SK-N-SH (cell line): ENCODE measurements at regions not wholly inside any gene's neighbourhood (a gene's known extent, or its start where the extent isn't known, plus 50 kb on each side); places are given as distances from the start of the nearest gene placed in this dataset.

Experiments used
- CTCF ChIA-PET: fragments of 300-600, 350-600 bp; formaldehyde crosslinking; extraction: SDS; loops from one replicate; lab custom pipeline; 2021; lab: Yijun Ruan, JAX
- POLR2A ChIA-PET: fragments of 350-600 bp; sonication (Branson Sonifier 250); formaldehyde crosslinking; extraction: SDS; loops from one replicate; lab custom pipeline; 2020; ENCODE audit warnings: antibody characterized with exemption, inconsistent platforms; lab: Yijun Ruan, JAX
- DNase-seq: peaks from one replicate; pipeline ENCODE4 v3.0.0; 2012
- H2AFZ ChIP-seq: fragments of 200-600 bp; sonication (generic); 2 replicates; pipeline ENCODE4 v1.8.1; 2016; ENCODE audit warnings: antibody characterized with exemption, mild to moderate bottlenecking, low read depth
- H3F3A ChIP-seq: fragments of 200-600 bp; sonication (generic); replicated peaks from 2 replicates; pipeline ENCODE3; 2016; ENCODE audit warnings: antibody characterized with exemption, mild to moderate bottlenecking; ENCODE audit not compliant: insufficient read depth
- H3K27ac ChIP-seq, 2 experiments: fragments of 200-500 bp in 1 of 2; fragments of 200-600 bp in 1 of 2; sonication (Bioruptor generic) in 1 of 2; sonication (generic), shearing (Covaris generic) in 1 of 2; 2 replicates each; pipeline versions ENCODE4 v1.5.1 to v1.6.1; 2014 to 2016; ENCODE audit warnings: low read depth in 2 of 2, inconsistent platforms in 1 of 2, low read length in 1 of 2, mild to moderate bottlenecking in 1 of 2, mixed read lengths in 1 of 2
- H3K27me3 ChIP-seq: fragments of 200-600 bp; sonication (generic), shearing (Covaris generic); 2 replicates; pipeline ENCODE4 v1.6.1; 2016; ENCODE audit warnings: mixed run types; ENCODE audit not compliant: insufficient read depth
- H3K36me3 ChIP-seq, 2 experiments: fragments of 200-500 bp in 1 of 2; fragments of 200-600 bp in 1 of 2; sonication (Bioruptor generic) in 1 of 2; sonication (generic) in 1 of 2; replicated peaks in 1 of 2; 2 replicates each; pipeline versions ENCODE3 to v1.5.1; 2014 to 2016; ENCODE audit warnings: low read length in 1 of 2, mild to moderate bottlenecking in 1 of 2; ENCODE audit not compliant: insufficient read depth in 2 of 2, control insufficient read depth in 1 of 2
- H3K4me1 ChIP-seq, 2 experiments: fragments of 200-500 bp in 1 of 2; fragments of 200-600 bp in 1 of 2; sonication (Bioruptor generic) in 1 of 2; sonication (generic), shearing (Covaris generic) in 1 of 2; 2 replicates each; pipeline versions ENCODE4 v1.5.1 to v1.6.1; 2014 to 2016; ENCODE audit warnings: low read depth in 1 of 2, low read length in 1 of 2, mixed run types in 1 of 2; ENCODE audit not compliant: insufficient read depth in 2 of 2, control insufficient read depth in 1 of 2
- H3K4me2 ChIP-seq: fragments of 200-600 bp; sonication (generic), shearing (Covaris generic); 2 replicates; pipeline ENCODE4 v1.6.1; 2017; ENCODE audit warnings: mixed run types
- H3K4me3 ChIP-seq, 2 experiments: fragments of 200-500 bp in 1 of 2; fragments of 200-600 bp in 1 of 2; sonication (Bioruptor generic) in 1 of 2; sonication (generic), shearing (Covaris generic) in 1 of 2; 2 replicates each; pipeline versions ENCODE4 v1.5.1 to v1.8.1; 2014 to 2016; ENCODE audit warnings: low read depth in 2 of 2, inconsistent platforms in 1 of 2, low read length in 1 of 2, mild to moderate bottlenecking in 1 of 2, mixed read lengths in 1 of 2, moderate library complexity in 1 of 2
- H3K79me2 ChIP-seq: fragments of 200-600 bp; sonication (generic); 2 replicates; pipeline ENCODE4 v1.8.1; 2017; ENCODE audit warnings: mild to moderate bottlenecking; ENCODE audit not compliant: insufficient read depth
- H3K9ac ChIP-seq: fragments of 200-600 bp; sonication (generic); 2 replicates; pipeline ENCODE4 v1.6.1; 2017; ENCODE audit warnings: mixed run types
- H3K9me2 ChIP-seq: fragments of 200-600 bp; sonication (generic); 2 replicates; pipeline ENCODE4 v1.6.1; 2017; ENCODE audit warnings: mixed run types
- H3K9me3 ChIP-seq: fragments of 200-600 bp; sonication (generic); 2 replicates; pipeline ENCODE4 v1.6.1; 2017; ENCODE audit warnings: mixed run types, mild to moderate bottlenecking, moderate library complexity
- H4K20me1 ChIP-seq: fragments of 200-600 bp; sonication (generic); 2 replicates; pipeline ENCODE4 v1.6.1; 2017; ENCODE audit warnings: mild to moderate bottlenecking, mixed run types; ENCODE audit not compliant: insufficient read depth
- FOSL2 ChIP-seq: IDR thresholded peaks from 2 replicates; pipeline ENCODE4 v1.4.0; 2012; ENCODE audit warnings: low read depth, mild to moderate bottlenecking, moderate library complexity, borderline replicate concordance
- FOXJ3 ChIP-seq: sonication (generic); formaldehyde crosslinking; IDR thresholded peaks from 2 replicates; pipeline ENCODE4 v1.5.1; 2020; ENCODE audit warnings: mild to moderate bottlenecking, missing genetic modification reagents
- FOXM1 ChIP-seq: IDR thresholded peaks from 2 replicates; pipeline ENCODE4 v1.4.0; 2012; ENCODE audit warnings: low read depth, mild to moderate bottlenecking
- MXI1 ChIP-seq: IDR thresholded peaks from 2 replicates; pipeline ENCODE4 v1.6.1; 2012; ENCODE audit warnings: mild to moderate bottlenecking, low read depth, low read length, improper control_type of control experiment
- NFIC ChIP-seq: IDR thresholded peaks from 2 replicates; pipeline ENCODE4 v1.4.0; 2012; ENCODE audit warnings: borderline replicate concordance
- NRF1 ChIP-seq: IDR thresholded peaks from 2 replicates; pipeline ENCODE4 v1.6.1; 2012; ENCODE audit warnings: low read depth, mild to moderate bottlenecking, low read length
- RCOR1 ChIP-seq: fragments of 150-350 bp; IDR thresholded peaks from 2 replicates; pipeline ENCODE4 v1.6.1; 2017; ENCODE audit warnings: antibody characterized with exemption, low read length
- SIN3A ChIP-seq: IDR thresholded peaks from 2 replicates; pipeline ENCODE4 v1.6.1; 2012; ENCODE audit warnings: low read depth, mild to moderate bottlenecking, low read length, moderate library complexity, borderline replicate concordance
- TEAD4 ChIP-seq: IDR thresholded peaks from 2 replicates; pipeline ENCODE4 v1.4.0; 2012; ENCODE audit warnings: mild to moderate bottlenecking, borderline replicate concordance; ENCODE audit not compliant: insufficient read depth
- YY1 ChIP-seq: IDR thresholded peaks from 2 replicates; pipeline ENCODE4 v1.4.0; 2012; ENCODE audit warnings: low read depth, mild to moderate bottlenecking
- WGBS: methylation state at CpG from one replicate; pipeline ENCODE4 v1.1.6; 2017; ENCODE audit warnings: low lambda C conversion rate; 5-methylcytosine and 5-hydroxymethylcytosine counted together
- TF ChIP-seq, protein P1 (sequence below): fragments of 150-350 bp; IDR thresholded peaks from 2 replicates; pipeline ENCODE4 v1.6.1; 2016; ENCODE audit warnings: mild to moderate bottlenecking, low read depth, low read length
- TF ChIP-seq, protein P2 (sequence below): fragments of 200-600 bp; sonication (generic); IDR thresholded peaks from 2 replicates; pipeline ENCODE4 v1.6.1; 2017; ENCODE audit warnings: antibody characterized with exemption, mild to moderate bottlenecking, moderate library complexity
- TF ChIP-seq, protein P3 (sequence below): IDR thresholded peaks from 2 replicates; pipeline ENCODE4 v1.4.0; 2012; ENCODE audit warnings: low read depth, borderline replicate concordance

DNA sequence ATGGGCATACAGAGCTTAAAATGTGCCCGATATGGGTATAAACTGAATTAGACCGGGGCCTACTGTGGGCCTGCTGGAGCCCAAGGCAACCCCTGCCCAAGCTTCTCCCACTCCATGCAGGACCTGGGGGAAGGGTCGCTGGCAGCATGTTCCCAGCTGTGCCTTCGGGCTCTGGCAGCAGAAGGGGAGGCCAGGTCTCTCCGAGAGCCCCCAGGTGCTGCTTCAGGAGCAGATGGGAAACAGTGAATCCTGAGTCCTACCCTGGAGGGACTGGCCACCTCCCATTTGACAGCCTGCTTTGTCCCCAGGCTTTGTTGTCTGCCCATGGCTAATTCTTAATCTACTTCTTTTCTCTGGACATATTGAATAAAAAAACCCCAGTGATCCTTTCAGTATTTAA, 315.6 kb upstream of the B3GAT1 start:
- Histone ChIP-seq H3K27me3 (no peaks in the 10 kb centered on the region), H3K79me2 (no peaks in the 10 kb centered on the region), H4K20me1 (no peaks in the 10 kb centered on the region), H2AFZ (no peak overlapping the region), H3K9me2 (no peaks in the 10 kb centered on the region), H3K9ac (no peak overlapping the region), H3K27ac (no peak overlapping the region), H3K4me2 (no peak overlapping the region), H3F3A (no peaks in the 10 kb centered on the region), H3K4me1 (peaks cover 0 to 10% of the 10 kb centered on the region in 2 experiments; a peak in 1 of 4 replicates), H3K36me3 (no peaks in the 10 kb centered on the region), H3K9me3 (no peaks in the 10 kb centered on the region), H3K4me3 (no peak overlapping the region)
- ChIA-PET POLR2A (no interaction called here), CTCF (interaction anchor here (1.8 kb wide), 1 partner anchor 334 kb away, joined by 3 read pairs; no protein-coding TSS in a partner anchor)
- 27% methylated on average over 4 of the region's 5 CpGs for WGBS
- DNase-seq, result no peak
- no peak for TF ChIP-seq FOSL2
- no peak for TF ChIP-seq RCOR1
- TF ChIP-seq NFIC, result no peak
- TF ChIP-seq, protein P1, sequence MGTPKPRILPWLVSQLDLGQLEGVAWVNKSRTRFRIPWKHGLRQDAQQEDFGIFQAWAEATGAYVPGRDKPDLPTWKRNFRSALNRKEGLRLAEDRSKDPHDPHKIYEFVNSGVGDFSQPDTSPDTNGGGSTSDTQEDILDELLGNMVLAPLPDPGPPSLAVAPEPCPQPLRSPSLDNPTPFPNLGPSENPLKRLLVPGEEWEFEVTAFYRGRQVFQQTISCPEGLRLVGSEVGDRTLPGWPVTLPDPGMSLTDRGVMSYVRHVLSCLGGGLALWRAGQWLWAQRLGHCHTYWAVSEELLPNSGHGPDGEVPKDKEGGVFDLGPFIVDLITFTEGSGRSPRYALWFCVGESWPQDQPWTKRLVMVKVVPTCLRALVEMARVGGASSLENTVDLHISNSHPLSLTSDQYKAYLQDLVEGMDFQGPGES, result no peak
- no peak for TF ChIP-seq YY1
- TF ChIP-seq, protein P2, sequence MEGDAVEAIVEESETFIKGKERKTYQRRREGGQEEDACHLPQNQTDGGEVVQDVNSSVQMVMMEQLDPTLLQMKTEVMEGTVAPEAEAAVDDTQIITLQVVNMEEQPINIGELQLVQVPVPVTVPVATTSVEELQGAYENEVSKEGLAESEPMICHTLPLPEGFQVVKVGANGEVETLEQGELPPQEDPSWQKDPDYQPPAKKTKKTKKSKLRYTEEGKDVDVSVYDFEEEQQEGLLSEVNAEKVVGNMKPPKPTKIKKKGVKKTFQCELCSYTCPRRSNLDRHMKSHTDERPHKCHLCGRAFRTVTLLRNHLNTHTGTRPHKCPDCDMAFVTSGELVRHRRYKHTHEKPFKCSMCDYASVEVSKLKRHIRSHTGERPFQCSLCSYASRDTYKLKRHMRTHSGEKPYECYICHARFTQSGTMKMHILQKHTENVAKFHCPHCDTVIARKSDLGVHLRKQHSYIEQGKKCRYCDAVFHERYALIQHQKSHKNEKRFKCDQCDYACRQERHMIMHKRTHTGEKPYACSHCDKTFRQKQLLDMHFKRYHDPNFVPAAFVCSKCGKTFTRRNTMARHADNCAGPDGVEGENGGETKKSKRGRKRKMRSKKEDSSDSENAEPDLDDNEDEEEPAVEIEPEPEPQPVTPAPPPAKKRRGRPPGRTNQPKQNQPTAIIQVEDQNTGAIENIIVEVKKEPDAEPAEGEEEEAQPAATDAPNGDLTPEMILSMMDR, result no peak
- TF ChIP-seq FOXM1, result no peak
- TF ChIP-seq TEAD4, result no peak
- TF ChIP-seq SIN3A, result no peak
- no peak for TF ChIP-seq NRF1

DNA sequence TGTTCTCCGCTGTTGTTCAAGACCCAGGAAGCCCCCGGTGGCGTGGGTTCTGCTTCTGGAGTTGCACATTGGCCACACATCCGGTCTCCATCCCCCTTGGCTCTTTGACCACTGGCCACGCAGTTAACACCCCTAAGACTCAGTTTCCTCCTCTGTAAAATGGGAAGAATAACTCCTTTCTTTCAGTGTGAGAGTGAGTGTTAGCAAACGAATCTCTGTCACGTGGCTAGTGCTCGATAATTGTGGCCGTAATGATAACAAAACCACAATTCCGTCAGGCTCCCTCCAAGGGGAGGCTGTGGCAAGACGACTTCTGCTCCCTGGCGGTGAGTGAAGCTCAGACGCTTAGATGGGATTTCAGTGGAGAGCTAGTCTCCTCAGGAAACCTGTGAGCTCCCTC, 315.2 kb upstream of the B3GAT1 start:
- no peak for DNase-seq
- Histone ChIP-seq H3K27me3 (no peaks in the 10 kb centered on the region), H3K9me2 (no peaks in the 10 kb centered on the region), H3K4me3 (no peak overlapping the region), H3K4me2 (no peak overlapping the region), H3F3A (no peaks in the 10 kb centered on the region), H3K27ac (no peak overlapping the region), H2AFZ (no peak overlapping the region)
- TF ChIP-seq MXI1 (no peak), FOSL2 (no peak), FOXJ3 (CRISPR knock-in tag) (no peak), SIN3A (no peak)
- TF ChIP-seq, protein P3, sequence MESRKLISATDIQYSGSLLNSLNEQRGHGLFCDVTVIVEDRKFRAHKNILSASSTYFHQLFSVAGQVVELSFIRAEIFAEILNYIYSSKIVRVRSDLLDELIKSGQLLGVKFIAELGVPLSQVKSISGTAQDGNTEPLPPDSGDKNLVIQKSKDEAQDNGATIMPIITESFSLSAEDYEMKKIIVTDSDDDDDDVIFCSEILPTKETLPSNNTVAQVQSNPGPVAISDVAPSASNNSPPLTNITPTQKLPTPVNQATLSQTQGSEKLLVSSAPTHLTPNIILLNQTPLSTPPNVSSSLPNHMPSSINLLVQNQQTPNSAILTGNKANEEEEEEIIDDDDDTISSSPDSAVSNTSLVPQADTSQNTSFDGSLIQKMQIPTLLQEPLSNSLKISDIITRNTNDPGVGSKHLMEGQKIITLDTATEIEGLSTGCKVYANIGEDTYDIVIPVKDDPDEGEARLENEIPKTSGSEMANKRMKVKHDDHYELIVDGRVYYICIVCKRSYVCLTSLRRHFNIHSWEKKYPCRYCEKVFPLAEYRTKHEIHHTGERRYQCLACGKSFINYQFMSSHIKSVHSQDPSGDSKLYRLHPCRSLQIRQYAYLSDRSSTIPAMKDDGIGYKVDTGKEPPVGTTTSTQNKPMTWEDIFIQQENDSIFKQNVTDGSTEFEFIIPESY, result no peak
- TF ChIP-seq, all 33 proteins: peak for 0
- Histone ChIP-seq H3K36me3 (no peaks in the 10 kb centered on the region), H4K20me1 (no peaks in the 10 kb centered on the region), H3K9ac (no peak overlapping the region), H3K79me2 (no peaks in the 10 kb centered on the region), H3K4me1 (peaks cover 0 to 10% of the 10 kb centered on the region in 2 experiments; a peak in 1 of 4 replicates), H3K9me3 (no peaks in the 10 kb centered on the region)
- 43% methylated on average over 13 of the region's 13 CpGs for WGBS
- ChIA-PET CTCF (interaction anchor here (1.8 kb wide), 1 partner anchor 334 kb away, joined by 3 read pairs; no protein-coding TSS in a partner anchor), POLR2A (no interaction called here)
